Tibial nerve (tissue), 4 donors: ENCODE measurements at regions not wholly inside any gene's neighbourhood (a gene's known extent, or its start where the extent isn't known, plus 50 kb on each side); places are given as distances from the start of the nearest gene placed in this dataset.

Source experiments
- DNase-seq, 2 donors: peaks; one replicate each; pipeline ENCODE4 v3.0.0-alpha.2; 2019; ENCODE audit warnings: low spot score in 2 of 2
- H3K27ac ChIP-seq, 4 donors: fragments of 200-600 bp; sonication (generic) in 3 of 4; one replicate each; pipeline ENCODE4 v1.5.1; 2017 to 2019; ENCODE audit warnings: mild to moderate bottlenecking in 1 of 4
- H3K27me3 ChIP-seq, 2 donors: fragments of 200-600 bp; sonication (generic) in 1 of 2; one replicate each; pipeline versions ENCODE4 v1.5.1 to v1.6.0; 2017 to 2019
- H3K36me3 ChIP-seq, 3 donors: fragments of 200-600 bp; sonication (generic); one replicate each; pipeline ENCODE4 v1.5.1; 2018 to 2019
- H3K4me1 ChIP-seq, 4 donors: fragments of 200-600 bp; sonication (generic) in 3 of 4; one replicate each; pipeline ENCODE4 v1.5.1; 2017 to 2019
- H3K4me3 ChIP-seq, 4 donors: fragments of 200-600 bp; sonication (generic) in 3 of 4; one replicate each; pipeline ENCODE4 v1.5.1; 2017 to 2019; ENCODE audit warnings: mild to moderate bottlenecking in 1 of 4, moderate library complexity in 1 of 4
- H3K9me3 ChIP-seq, 4 donors: fragments of 200-600 bp; sonication (generic) in 3 of 4; one replicate each; pipeline ENCODE4 v1.5.1; 2017 to 2019
- CTCF ChIP-seq, 5 experiments: fragments of 200-600 bp in 3 of 5; fragments of 450-650 bp in 2 of 5; sonication (generic) in 3 of 5; IDR thresholded peaks; one replicate each; pipeline ENCODE4 v1.5.1; 2016 to 2019; ENCODE audit warnings: antibody characterized with exemption in 5 of 5, mild to moderate bottlenecking in 3 of 5, moderate library complexity in 2 of 5
- EP300 ChIP-seq, 2 donors: sonication (generic); formaldehyde crosslinking; IDR thresholded peaks; one replicate each; pipeline ENCODE4 v1.6.1; 2017; ENCODE audit warnings: antibody characterized with exemption in 2 of 2, mild to moderate bottlenecking in 1 of 2
- POLR2A ChIP-seq, 2 donors: fragments of 450-650 bp; IDR thresholded peaks; one replicate each; pipeline ENCODE4 v1.6.1; 2017; ENCODE audit warnings: antibody characterized with exemption in 2 of 2, mild to moderate bottlenecking in 2 of 2, moderate library complexity in 2 of 2
- WGBS, 2 donors: methylation state at CpG; one replicate each; pipeline ENCODE4 v1.1.5; 2018; 5-methylcytosine and 5-hydroxymethylcytosine counted together

GRCh38 chr2:215517391-215517790 lies 81.5 kb upstream of the FN1 start:
- no peak overlapping the region for H3K4me3 ChIP-seq
- no peaks in the 10 kb centered on the region for H3K27me3 ChIP-seq
- no peak overlapping the region for H3K27ac ChIP-seq
- H3K36me3 ChIP-seq, result no peaks in the 10 kb centered on the region
- WGBS, 2 donors, result 89 to 90% methylated on average over 2 of the region's 2 CpGs
- no peak for TF ChIP-seq POLR2A (IDR thresholded peaks at IDR 0.05)
- TF ChIP-seq EP300 (IDR thresholded peaks at IDR 0.05), result no peak
- no peak for TF ChIP-seq CTCF (IDR thresholded peaks at IDR 0.05)
- no peak for DNase-seq
- H3K4me1 ChIP-seq, result peaks cover 0 to 5% (median 0%) of the 10 kb centered on the region in 4 donors
- H3K9me3 ChIP-seq, result no peaks in the 10 kb centered on the region

- no peaks in the 10 kb centered on the region for H3K9me3 ChIP-seq
- H3K4me1 ChIP-seq, result no peaks in the 10 kb centered on the region
- DNase-seq, result no peak
- H3K27me3 ChIP-seq, result no peaks in the 10 kb centered on the region
- H3K27ac ChIP-seq, result no peak overlapping the region
- no peak overlapping the region for H3K4me3 ChIP-seq
- 96 to 97% methylated on average over 15 to 16 of the region's 16 CpGs for WGBS, 2 donors
- no peak for TF ChIP-seq CTCF (IDR thresholded peaks at IDR 0.05)
- no peak for TF ChIP-seq EP300 (IDR thresholded peaks at IDR 0.05)
- TF ChIP-seq POLR2A (IDR thresholded peaks at IDR 0.05), result no peak
- H3K36me3 ChIP-seq, result no peaks in the 10 kb centered on the region
These were observed 78.6 kb upstream of the FN1 start for GRCh38 chr2:215514516-215514915.

GRCh38 chr2:215511454-215512346 lies 75.8 kb upstream of the FN1 start:
- TF ChIP-seq CTCF (IDR thresholded peaks at IDR 0.05) (no peak), POLR2A (IDR thresholded peaks at IDR 0.05) (no peak), EP300 (IDR thresholded peaks at IDR 0.05) (no peak)
- no peak overlapping the region for H3K4me3 ChIP-seq

GRCh38 chr2:215507836-215508235 lies 72.0 kb upstream of the FN1 start:
- Histone ChIP-seq H3K27ac (no peak overlapping the region), H3K36me3 (no peaks in the 10 kb centered on the region), H3K4me1 (peaks cover 0 to 3% (median 0%) of the 10 kb centered on the region in 4 donors), H3K9me3 (no peaks in the 10 kb centered on the region), H3K4me3 (no peak overlapping the region), H3K27me3 (no peaks in the 10 kb centered on the region)
- TF ChIP-seq POLR2A (IDR thresholded peaks at IDR 0.05) (no peak), EP300 (IDR thresholded peaks at IDR 0.05) (no peak), CTCF (IDR thresholded peaks at IDR 0.05) (no peak)
- no peak for DNase-seq
- 53 to 60% methylated on average over 3 of the region's 3 CpGs for WGBS, 2 donors

More at GRCh38 chr2:215511454-215512346, 75.8 kb upstream of the FN1 start:
- H3K27me3 ChIP-seq, result no peaks in the 10 kb centered on the region
- H3K4me1 ChIP-seq, result no peaks in the 10 kb centered on the region
- no peaks in the 10 kb centered on the region for H3K36me3 ChIP-seq
- H3K27ac ChIP-seq, result no peak overlapping the region
- no peaks in the 10 kb centered on the region for H3K9me3 ChIP-seq
- no peak for DNase-seq
- WGBS, 2 donors, result 58 to 72% methylated on average over 6 of the region's 6 CpGs

- Histone ChIP-seq H3K9me3 (no peaks in the 10 kb centered on the region), H3K27me3 (no peaks in the 10 kb centered on the region), H3K4me1 (peaks cover 0 to 3% (median 0%) of the 10 kb centered on the region in 4 donors), H3K4me3 (no peak overlapping the region), H3K36me3 (no peaks in the 10 kb centered on the region), H3K27ac (no peak overlapping the region)
- TF ChIP-seq EP300 (IDR thresholded peaks at IDR 0.05), result no peak
- TF ChIP-seq POLR2A (IDR thresholded peaks at IDR 0.05), result no peak
- no peak for DNase-seq
These were observed 71.3 kb upstream of the FN1 start for GRCh38 chr2:215507136-215507535.
